HL-60 (cell line): ENCODE measurements at regions not wholly inside any gene's neighbourhood (a gene's known extent, or its start where the extent isn't known, plus 50 kb on each side); places are given as distances from the start of the nearest gene placed in this dataset.

Experiments used
- CTCF ChIP-seq: IDR thresholded peaks from one replicate; pipeline ENCODE4 v1.5.1; 2011; ENCODE audit warnings: low read length, control low read depth, inconsistent platforms; ENCODE audit not compliant: insufficient read depth
- GABPA ChIP-seq: IDR thresholded peaks from 2 replicates; pipeline ENCODE4 v1.6.1; 2012; ENCODE audit warnings: low read depth
- POLR2AphosphoS5 ChIP-seq: IDR thresholded peaks from 2 replicates; pipeline ENCODE4 v1.6.1; 2012; ENCODE audit warnings: low read depth
- REST ChIP-seq: IDR thresholded peaks from 2 replicates; pipeline ENCODE4 v1.6.1; 2012; ENCODE audit warnings: low read depth; ENCODE audit not compliant: insufficient replicate concordance

DNA sequence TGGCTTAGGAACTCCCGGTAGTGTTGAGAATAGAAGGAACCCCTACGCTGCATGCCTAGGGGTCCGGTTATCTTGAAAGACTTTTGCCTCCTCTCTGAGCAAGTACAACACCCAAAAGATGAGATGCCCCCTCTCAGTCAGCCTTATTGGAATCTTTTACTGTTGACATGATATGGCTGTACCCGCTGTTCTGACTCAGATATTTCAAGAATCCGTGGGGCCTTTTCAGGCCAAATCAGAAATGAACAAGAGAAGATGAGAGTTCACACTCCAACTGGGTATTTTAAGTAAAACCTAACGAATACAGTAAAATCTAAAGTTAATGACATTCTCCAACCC is 164.2 kb downstream of the PPIAL4G start:
- no peak for TF ChIP-seq CTCF
- no peak for TF ChIP-seq POLR2AphosphoS5
- TF ChIP-seq GABPA = no peak
- no peak for TF ChIP-seq REST
